ENCODE measurements at regions not wholly inside any gene's neighbourhood (a gene's known extent, or its start where the extent isn't known, plus 50 kb on each side); places are given as distances from the start of the nearest gene placed in this dataset.

- Histone ChIP-seq H3K4me1 (ENCODE audit: insufficient read depth, low read length) (peaks cover 8% of the 10 kb centered on the region; the same call in 1 of the 2 replicates), H3K36me3 (ENCODE audit: insufficient read depth, low read length) (no peaks in the 10 kb centered on the region), H3K27ac (ENCODE audit: low read depth, low read length) (no peak overlapping the region), H3K9ac (ENCODE audit: low read depth, low read length) (no peak overlapping the region), H3K9me3 (ENCODE audit: insufficient read depth, low read depth, low read length) (peaks cover 11% of the 10 kb centered on the region), H3K27me3 (ENCODE audit: insufficient read depth, low read length) (no peaks in the 10 kb centered on the region), H3K4me3 (ENCODE audit: low read length) (no peak overlapping the region)
- WGBS = 72% methylated on average over 1 of the region's 2 CpGs
Measured at GRCh38 chr2:43092520-43093179, 133.8 kb downstream of the ZFP36L2 start.

- peaks cover 11% of the 10 kb centered on the region for H3K9me3 ChIP-seq (ENCODE audit: insufficient read depth, low read depth, low read length)
- WGBS = 0% methylated on average over 1 of the region's 1 CpG
- no peaks in the 10 kb centered on the region for H3K27me3 ChIP-seq (ENCODE audit: insufficient read depth, low read length)
- H3K9ac ChIP-seq (ENCODE audit: low read depth, low read length) = no peak overlapping the region
- no peaks in the 10 kb centered on the region for H3K36me3 ChIP-seq (ENCODE audit: insufficient read depth, low read length)
- H3K4me1 ChIP-seq (ENCODE audit: insufficient read depth, low read length) = peaks cover 17% of the 10 kb centered on the region; the same call in 1 of the 2 replicates
- H3K27ac ChIP-seq (ENCODE audit: low read depth, low read length) = no peak overlapping the region
- H3K4me3 ChIP-seq (ENCODE audit: low read length) = no peak overlapping the region
Measured at GRCh38 chr2:43090317-43090716, 136.1 kb downstream of the ZFP36L2 start.

- Histone ChIP-seq H3K4me1 (ENCODE audit: insufficient read depth, low read length) (peaks cover 28% of the 10 kb centered on the region; the same call in 1 of the 2 replicates), H3K4me3 (ENCODE audit: low read length) (no peak overlapping the region), H3K9ac (ENCODE audit: low read depth, low read length) (no peak overlapping the region), H3K27ac (ENCODE audit: low read depth, low read length) (peak overlapping the region; percentile 53; the same call in 1 of the 2 replicates), H3K36me3 (ENCODE audit: insufficient read depth, low read length) (no peaks in the 10 kb centered on the region), H3K27me3 (ENCODE audit: insufficient read depth, low read length) (no peaks in the 10 kb centered on the region), H3K9me3 (ENCODE audit: insufficient read depth, low read depth, low read length) (peaks cover 11% of the 10 kb centered on the region)
- WGBS = 79% methylated on average over 3 of the region's 3 CpGs
Measured at GRCh38 chr2:43088143-43089073, 138.0 kb downstream of the ZFP36L2 start.

- H3K4me3 ChIP-seq (ENCODE audit: low read length) = no peak overlapping the region
- H3K4me1 ChIP-seq (ENCODE audit: insufficient read depth, low read length) = peaks cover 32% of the 10 kb centered on the region; the same call in 1 of the 2 replicates
- no peaks in the 10 kb centered on the region for H3K27me3 ChIP-seq (ENCODE audit: insufficient read depth, low read length)
- H3K9ac ChIP-seq (ENCODE audit: low read depth, low read length) = no peak overlapping the region
- H3K9me3 ChIP-seq (ENCODE audit: insufficient read depth, low read depth, low read length) = peaks cover 11% of the 10 kb centered on the region
- H3K36me3 ChIP-seq (ENCODE audit: insufficient read depth, low read length) = no peaks in the 10 kb centered on the region
- H3K27ac ChIP-seq (ENCODE audit: low read depth, low read length) = no peak overlapping the region
- WGBS = 90% methylated on average over 3 of the region's 3 CpGs
Measured at GRCh38 chr2:43087413-43087812, 139.0 kb downstream of the ZFP36L2 start.

- Histone ChIP-seq H3K27me3 (ENCODE audit: insufficient read depth, low read length) (no peaks in the 10 kb centered on the region), H3K4me3 (ENCODE audit: low read length) (no peak overlapping the region), H3K9me3 (ENCODE audit: insufficient read depth, low read depth, low read length) (peaks cover 11% of the 10 kb centered on the region), H3K36me3 (ENCODE audit: insufficient read depth, low read length) (no peaks in the 10 kb centered on the region), H3K4me1 (ENCODE audit: insufficient read depth, low read length) (peaks cover 32% of the 10 kb centered on the region; the same call in 1 of the 2 replicates), H3K9ac (ENCODE audit: low read depth, low read length) (no peak overlapping the region), H3K27ac (ENCODE audit: low read depth, low read length) (peak overlapping the region; percentile 58)
- WGBS = 72% methylated on average over 14 of the region's 14 CpGs
Measured at GRCh38 chr2:43086451-43087221, 139.8 kb downstream of the ZFP36L2 start.

- 89% methylated on average over 8 of the region's 8 CpGs for WGBS
- no peaks in the 10 kb centered on the region for H3K27me3 ChIP-seq (ENCODE audit: insufficient read depth, low read length)
- H3K27ac ChIP-seq (ENCODE audit: low read depth, low read length) = no peak overlapping the region
- H3K4me3 ChIP-seq (ENCODE audit: low read length) = no peak overlapping the region
- H3K36me3 ChIP-seq (ENCODE audit: insufficient read depth, low read length) = no peaks in the 10 kb centered on the region
- H3K9ac ChIP-seq (ENCODE audit: low read depth, low read length) = no peak overlapping the region
- H3K4me1 ChIP-seq (ENCODE audit: insufficient read depth, low read length) = peaks cover 32% of the 10 kb centered on the region; the same call in 1 of the 2 replicates
- peaks cover 8% of the 10 kb centered on the region for H3K9me3 ChIP-seq (ENCODE audit: insufficient read depth, low read depth, low read length)
Measured at GRCh38 chr2:43085929-43086328, 140.5 kb downstream of the ZFP36L2 start.

- WGBS = 94% methylated on average over 11 of the region's 11 CpGs
- Histone ChIP-seq H3K27me3 (ENCODE audit: insufficient read depth, low read length) (no peaks in the 10 kb centered on the region), H3K4me1 (ENCODE audit: insufficient read depth, low read length) (peaks cover 32% of the 10 kb centered on the region; the same call in 1 of the 2 replicates), H3K9ac (ENCODE audit: low read depth, low read length) (no peak overlapping the region), H3K4me3 (ENCODE audit: low read length) (no peak overlapping the region), H3K9me3 (ENCODE audit: insufficient read depth, low read depth, low read length) (peaks cover 3% of the 10 kb centered on the region; the same call in 1 of the 2 replicates), H3K36me3 (ENCODE audit: insufficient read depth, low read length) (no peaks in the 10 kb centered on the region), H3K27ac (ENCODE audit: low read depth, low read length) (no peak overlapping the region)
Measured at GRCh38 chr2:43085505-43085904, 140.9 kb downstream of the ZFP36L2 start.

- 91% methylated on average over 8 of the region's 8 CpGs for WGBS
- peaks cover 32% of the 10 kb centered on the region; the same call in 1 of the 2 replicates for H3K4me1 ChIP-seq (ENCODE audit: insufficient read depth, low read length)
- no peak overlapping the region for H3K4me3 ChIP-seq (ENCODE audit: low read length)
- H3K36me3 ChIP-seq (ENCODE audit: insufficient read depth, low read length) = no peaks in the 10 kb centered on the region
- no peak overlapping the region for H3K27ac ChIP-seq (ENCODE audit: low read depth, low read length)
- no peak overlapping the region for H3K9ac ChIP-seq (ENCODE audit: low read depth, low read length)
- H3K9me3 ChIP-seq (ENCODE audit: insufficient read depth, low read depth, low read length) = no peaks in the 10 kb centered on the region
- no peaks in the 10 kb centered on the region for H3K27me3 ChIP-seq (ENCODE audit: insufficient read depth, low read length)
Measured at GRCh38 chr2:43084699-43085091, 141.7 kb downstream of the ZFP36L2 start.

GRCh38 chr2:43083710-43084698 lies 142.4 kb downstream of the ZFP36L2 start:
- Histone ChIP-seq H3K27ac (ENCODE audit: low read depth, low read length) (no peak overlapping the region), H3K9ac (ENCODE audit: low read depth, low read length) (no peak overlapping the region; the same call in 1 of the 2 replicates), H3K4me1 (ENCODE audit: insufficient read depth, low read length) (peaks cover 31% of the 10 kb centered on the region; the same call in 1 of the 2 replicates), H3K9me3 (ENCODE audit: insufficient read depth, low read depth, low read length) (no peaks in the 10 kb centered on the region), H3K27me3 (ENCODE audit: insufficient read depth, low read length) (no peaks in the 10 kb centered on the region), H3K4me3 (ENCODE audit: low read length) (no peak overlapping the region), H3K36me3 (ENCODE audit: insufficient read depth, low read length) (no peaks in the 10 kb centered on the region)
- WGBS = 65% methylated on average over 12 of the region's 13 CpGs

Measured in HUES64 (cell line).